ENCODE measurements at regions not wholly inside any gene's neighbourhood (a gene's known extent, or its start where the extent isn't known, plus 50 kb on each side); places are given as distances from the start of the nearest gene placed in this dataset.
"Not testable (repeated sequence)": the region's sequence is repeated elsewhere in the genome, so short reads cannot be mapped to it uniquely, and the experiment has no call there.

DNA sequence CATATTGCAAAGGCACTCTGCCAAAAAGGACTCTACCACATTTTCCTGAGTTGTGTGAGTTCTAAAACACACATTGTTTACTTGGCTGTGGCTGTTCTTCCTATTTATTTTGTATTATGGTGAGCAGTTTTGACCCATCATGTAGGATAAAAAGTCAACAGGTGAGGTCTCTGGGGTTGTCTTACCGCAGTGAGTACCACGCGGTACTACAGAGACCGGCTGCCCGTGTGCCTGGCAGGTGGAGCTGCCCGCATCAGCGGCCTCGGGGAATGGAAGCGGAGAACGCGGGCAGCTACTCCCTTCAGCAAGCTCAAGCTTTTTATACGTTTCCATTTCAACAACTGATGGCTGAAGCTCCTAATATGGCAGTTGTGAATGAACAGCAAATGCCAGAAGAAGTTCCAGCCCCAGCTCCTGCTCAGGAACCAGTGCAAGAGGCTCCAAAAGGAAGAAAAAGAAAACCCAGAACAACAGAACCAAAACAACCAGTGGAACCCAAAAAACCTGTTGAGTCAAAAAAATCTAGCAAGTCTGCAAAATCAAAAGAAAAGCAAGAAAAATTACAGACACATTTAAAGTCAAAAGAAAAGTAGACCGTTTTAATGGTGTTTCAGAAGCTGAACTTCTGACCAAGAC is 155.3 kb upstream of the RASSF8 start:
- TF ChIP-seq, protein P1, sequence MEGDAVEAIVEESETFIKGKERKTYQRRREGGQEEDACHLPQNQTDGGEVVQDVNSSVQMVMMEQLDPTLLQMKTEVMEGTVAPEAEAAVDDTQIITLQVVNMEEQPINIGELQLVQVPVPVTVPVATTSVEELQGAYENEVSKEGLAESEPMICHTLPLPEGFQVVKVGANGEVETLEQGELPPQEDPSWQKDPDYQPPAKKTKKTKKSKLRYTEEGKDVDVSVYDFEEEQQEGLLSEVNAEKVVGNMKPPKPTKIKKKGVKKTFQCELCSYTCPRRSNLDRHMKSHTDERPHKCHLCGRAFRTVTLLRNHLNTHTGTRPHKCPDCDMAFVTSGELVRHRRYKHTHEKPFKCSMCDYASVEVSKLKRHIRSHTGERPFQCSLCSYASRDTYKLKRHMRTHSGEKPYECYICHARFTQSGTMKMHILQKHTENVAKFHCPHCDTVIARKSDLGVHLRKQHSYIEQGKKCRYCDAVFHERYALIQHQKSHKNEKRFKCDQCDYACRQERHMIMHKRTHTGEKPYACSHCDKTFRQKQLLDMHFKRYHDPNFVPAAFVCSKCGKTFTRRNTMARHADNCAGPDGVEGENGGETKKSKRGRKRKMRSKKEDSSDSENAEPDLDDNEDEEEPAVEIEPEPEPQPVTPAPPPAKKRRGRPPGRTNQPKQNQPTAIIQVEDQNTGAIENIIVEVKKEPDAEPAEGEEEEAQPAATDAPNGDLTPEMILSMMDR (IDR thresholded peaks at IDR 0.05 in 4 of 5, conservative IDR thresholded peaks at IDR 0.05 in 1 of 5): not testable (repeated sequence)
- TF ChIP-seq POLR2A (IDR thresholded peaks at IDR 0.05): not testable (repeated sequence)

All from gastrocnemius medialis (tissue), 4 donors.